Activated CD4-positive, alpha-beta T cell treated with anti-CD3 and anti-CD28 coated beads for 1 hour (primary cell): ENCODE measurements at regions not wholly inside any gene's neighbourhood (a gene's known extent, or its start where the extent isn't known, plus 50 kb on each side); places are given as distances from the start of the nearest gene placed in this dataset.
"Not testable (repeated sequence)": the region's sequence is repeated elsewhere in the genome, so short reads cannot be mapped to it uniquely, and the experiment has no call there.

Experiments
- DNase-seq: peaks from one replicate; pipeline ENCODE4 v3.0.0-alpha.2; 2020

- no peak for DNase-seq
Observed at GRCh38 chr14:87286826-87287225, 706.2 kb downstream of the GALC start.

- DNase-seq: no peak
Observed at GRCh38 chr14:87286191-87286590, 706.8 kb downstream of the GALC start.

GRCh38 chr14:87285506-87285905, 707.5 kb downstream of the GALC start:
- DNase-seq: no peak

- DNase-seq: no peak
Observed at GRCh38 chr14:87283547-87283946, 709.4 kb downstream of the GALC start.

GRCh38 chr14:87282266-87282665, 710.7 kb downstream of the GALC start:
- DNase-seq: no peak

- DNase-seq: no peak
Observed at GRCh38 chr14:87278415-87278814, 714.6 kb downstream of the GALC start.

- no peak for DNase-seq
Observed at GRCh38 chr14:87271331-87271730, 721.7 kb downstream of the GALC start.

- DNase-seq: no peak
Observed at GRCh38 chr14:87268997-87269396, 724.0 kb downstream of the GALC start.

- DNase-seq: no peak
Observed at GRCh38 chr14:87264796-87265195, 728.2 kb downstream of the GALC start.

GRCh38 chr14:87264272-87264785, 728.7 kb downstream of the GALC start:
- DNase-seq: no peak

- DNase-seq: no peak
Observed at GRCh38 chr14:87261621-87262020, 731.4 kb downstream of the GALC start.

- DNase-seq: no peak
Observed at GRCh38 chr14:87260460-87260859, 732.5 kb downstream of the GALC start.

GRCh38 chr14:87257421-87257820, 735.6 kb downstream of the GALC start:
- DNase-seq: no peak

GRCh38 chr14:87255058-87255457, 737.9 kb downstream of the GALC start:
- DNase-seq: no peak

- DNase-seq: no peak
Observed at GRCh38 chr14:87254331-87254874, 738.6 kb downstream of the GALC start.

- not testable (repeated sequence) for DNase-seq
Observed at GRCh38 chr14:87253791-87254190, 739.2 kb downstream of the GALC start.

GRCh38 chr14:87252103-87252502, 740.9 kb downstream of the GALC start:
- no peak for DNase-seq

GRCh38 chr14:87251011-87251410, 742.0 kb downstream of the GALC start:
- no peak for DNase-seq

GRCh38 chr14:87241018-87241768, 751.8 kb downstream of the GALC start:
- DNase-seq: no peak

GRCh38 chr14:87240319-87240718, 752.7 kb downstream of the GALC start:
- DNase-seq: not testable (repeated sequence)

GRCh38 chr14:87233806-87234384, 759.1 kb downstream of the GALC start:
- DNase-seq: no peak

GRCh38 chr14:87233266-87233665, 759.7 kb downstream of the GALC start:
- no peak for DNase-seq

- DNase-seq: no peak
Observed at GRCh38 chr14:87231336-87232026, 761.5 kb downstream of the GALC start.

GRCh38 chr14:87230726-87231125, 762.3 kb downstream of the GALC start:
- no peak for DNase-seq
